ENCODE measurements at regions not wholly inside any gene's neighbourhood (a gene's known extent, or its start where the extent isn't known, plus 50 kb on each side); places are given as distances from the start of the nearest gene placed in this dataset.

DNA sequence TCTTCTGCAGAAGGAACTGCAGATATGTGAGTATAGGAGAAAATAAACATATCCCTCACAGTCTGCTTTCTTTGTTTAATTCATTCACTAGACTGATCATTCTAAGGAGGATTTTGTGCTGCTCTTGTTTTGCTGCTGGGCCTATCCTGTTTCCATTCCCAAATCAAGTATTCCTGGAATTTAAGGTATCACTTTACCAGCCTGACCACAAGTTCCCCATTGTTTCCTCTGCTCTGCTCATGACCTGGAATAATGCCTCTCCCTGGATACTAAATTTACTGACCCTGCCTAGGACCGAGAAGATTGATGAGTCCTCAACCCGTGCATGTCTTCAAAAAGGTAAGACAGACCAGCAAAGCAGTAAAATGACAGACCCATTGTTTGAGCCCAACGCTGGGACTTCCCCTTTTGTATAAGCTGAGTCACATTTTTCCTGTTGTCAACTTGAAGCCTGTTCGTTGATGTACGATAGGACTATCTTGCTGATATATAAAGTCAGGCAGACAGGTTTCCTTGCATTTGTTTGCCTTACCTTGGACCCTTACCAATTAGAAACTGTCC, 85.5 kb upstream of the TET2 start:
- WGBS, 2 donors = 9 to 12% methylated on average over 5 of the region's 5 CpGs
- TF ChIP-seq, protein P1, sequence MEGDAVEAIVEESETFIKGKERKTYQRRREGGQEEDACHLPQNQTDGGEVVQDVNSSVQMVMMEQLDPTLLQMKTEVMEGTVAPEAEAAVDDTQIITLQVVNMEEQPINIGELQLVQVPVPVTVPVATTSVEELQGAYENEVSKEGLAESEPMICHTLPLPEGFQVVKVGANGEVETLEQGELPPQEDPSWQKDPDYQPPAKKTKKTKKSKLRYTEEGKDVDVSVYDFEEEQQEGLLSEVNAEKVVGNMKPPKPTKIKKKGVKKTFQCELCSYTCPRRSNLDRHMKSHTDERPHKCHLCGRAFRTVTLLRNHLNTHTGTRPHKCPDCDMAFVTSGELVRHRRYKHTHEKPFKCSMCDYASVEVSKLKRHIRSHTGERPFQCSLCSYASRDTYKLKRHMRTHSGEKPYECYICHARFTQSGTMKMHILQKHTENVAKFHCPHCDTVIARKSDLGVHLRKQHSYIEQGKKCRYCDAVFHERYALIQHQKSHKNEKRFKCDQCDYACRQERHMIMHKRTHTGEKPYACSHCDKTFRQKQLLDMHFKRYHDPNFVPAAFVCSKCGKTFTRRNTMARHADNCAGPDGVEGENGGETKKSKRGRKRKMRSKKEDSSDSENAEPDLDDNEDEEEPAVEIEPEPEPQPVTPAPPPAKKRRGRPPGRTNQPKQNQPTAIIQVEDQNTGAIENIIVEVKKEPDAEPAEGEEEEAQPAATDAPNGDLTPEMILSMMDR (IDR thresholded peaks at IDR 0.05; ENCODE audit: control extremely low read depth, extremely low read depth) = no peak

DNA sequence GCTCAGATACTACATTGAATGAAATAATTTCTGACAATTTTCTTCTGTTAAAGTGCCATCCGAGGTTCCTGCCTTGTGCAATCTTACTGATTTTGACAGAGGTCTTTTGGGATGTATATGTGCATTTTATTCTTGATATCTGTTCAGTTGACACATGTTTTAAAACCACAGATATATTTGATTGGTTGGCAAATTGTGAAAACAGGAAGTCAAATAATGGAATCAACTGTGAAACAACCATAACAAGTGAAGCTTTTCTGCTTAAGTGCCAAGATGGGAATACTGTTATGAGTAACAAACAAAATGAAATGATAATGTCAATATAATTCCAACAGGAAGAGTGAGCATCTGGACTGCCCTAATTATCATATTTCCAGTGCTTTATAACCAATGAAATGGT, 84.9 kb upstream of the TET2 start:
- Histone ChIP-seq H3K9me3 (ENCODE audit: control insufficient read depth in 4 of 4, insufficient read depth in 3 of 4, low read length in 3 of 4) (no peaks in the 10 kb centered on the region), H3K27ac (ENCODE audit: low read depth in 1 of 2, low read length in 1 of 2) (no peak overlapping the region), H3K4me3 (no peak overlapping the region), H3K9ac (ENCODE audit: insufficient read depth in 1 of 2, low read length in 2 of 2) (no peak overlapping the region), H3K36me3 (ENCODE audit: control insufficient read depth in 4 of 4, insufficient read depth in 4 of 4, low read length in 4 of 4) (no peaks in the 10 kb centered on the region), H3K27me3 (ENCODE audit: control insufficient read depth in 3 of 3, insufficient read depth in 3 of 3, low read length in 2 of 3) (peaks cover 0 to 2% (median 0%) of the 10 kb centered on the region in 3 donors), H3K4me1 (ENCODE audit: control insufficient read depth in 5 of 5, insufficient read depth in 5 of 5, low read length in 5 of 5) (peaks cover 0 to 11% (median 2%) of the 10 kb centered on the region in 5 donors)
- TF ChIP-seq, protein P1 (IDR thresholded peaks at IDR 0.05; ENCODE audit: control extremely low read depth, extremely low read depth) = no peak
- DNase-seq (peak in 1 of 3 donors; percentile 29), ATAC-seq (ENCODE audit: insufficient read depth, low FRiP score) (no peak)
- 3 to 26% methylated on average over 1 of the region's 1 CpG for WGBS, 2 donors

More for the DNA sequence above, 85.5 kb upstream of the TET2 start:
- DNase-seq = peak in 2 of 3 donors; percentile 41 to 63
- no peak overlapping the region for H3K4me3 ChIP-seq
- no peaks in the 10 kb centered on the region for H3K36me3 ChIP-seq (ENCODE audit: control insufficient read depth in 4 of 4, insufficient read depth in 4 of 4, low read length in 4 of 4)
- H3K4me1 ChIP-seq (ENCODE audit: control insufficient read depth in 5 of 5, insufficient read depth in 5 of 5, low read length in 5 of 5) = peaks cover 0 to 9% (median 0%) of the 10 kb centered on the region in 5 donors
- H3K9ac ChIP-seq (ENCODE audit: insufficient read depth in 1 of 2, low read length in 2 of 2) = no peak overlapping the region
- H3K27me3 ChIP-seq (ENCODE audit: control insufficient read depth in 3 of 3, insufficient read depth in 3 of 3, low read length in 2 of 3) = peaks cover 0 to 2% (median 0%) of the 10 kb centered on the region in 3 donors
- peak; percentile 38 for ATAC-seq (ENCODE audit: insufficient read depth, low FRiP score)
- H3K9me3 ChIP-seq (ENCODE audit: control insufficient read depth in 4 of 4, insufficient read depth in 3 of 4, low read length in 3 of 4) = no peaks in the 10 kb centered on the region
- H3K27ac ChIP-seq (ENCODE audit: low read depth in 1 of 2, low read length in 1 of 2) = peak overlapping the region in 1 of 2 donors; percentile 67

DNA sequence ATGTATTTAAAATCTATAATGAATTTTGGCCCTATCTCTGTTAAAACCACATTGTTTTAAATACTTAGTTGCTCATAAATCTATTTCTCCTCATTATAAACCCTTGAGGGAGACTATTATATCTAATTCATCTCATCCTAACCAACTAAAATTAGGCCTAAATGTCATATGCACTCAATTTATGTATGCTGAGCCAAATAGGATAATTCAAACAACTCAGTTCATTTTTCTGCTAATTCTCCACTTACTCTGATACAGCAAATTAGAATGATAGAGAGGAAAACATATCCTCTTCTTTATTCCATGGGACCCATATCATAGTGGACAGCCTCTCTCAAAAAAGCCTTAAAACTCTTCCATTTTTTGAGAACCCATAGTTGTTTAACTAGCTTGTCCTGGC, 80.3 kb upstream of the TET2 start:
- H3K9me3 ChIP-seq (ENCODE audit: control insufficient read depth in 4 of 4, insufficient read depth in 3 of 4, low read length in 3 of 4) = no peaks in the 10 kb centered on the region
- H3K4me3 ChIP-seq = no peak overlapping the region
- TF ChIP-seq, protein P1 (IDR thresholded peaks at IDR 0.05; ENCODE audit: control extremely low read depth, extremely low read depth) = no peak
- H3K27ac ChIP-seq (ENCODE audit: low read depth in 1 of 2, low read length in 1 of 2) = no peak overlapping the region
- DNase-seq (peak in 2 of 3 donors; percentile 58 to 67), ATAC-seq (ENCODE audit: insufficient read depth, low FRiP score) (no peak)
- H3K36me3 ChIP-seq (ENCODE audit: control insufficient read depth in 4 of 4, insufficient read depth in 4 of 4, low read length in 4 of 4) = no peaks in the 10 kb centered on the region
- peaks cover 0 to 28% (median 8%) of the 10 kb centered on the region in 5 donors for H3K4me1 ChIP-seq (ENCODE audit: control insufficient read depth in 5 of 5, insufficient read depth in 5 of 5, low read length in 5 of 5)
- peaks cover 0 to 2% (median 0%) of the 10 kb centered on the region in 3 donors for H3K27me3 ChIP-seq (ENCODE audit: control insufficient read depth in 3 of 3, insufficient read depth in 3 of 3, low read length in 2 of 3)
- no peak overlapping the region for H3K9ac ChIP-seq (ENCODE audit: insufficient read depth in 1 of 2, low read length in 2 of 2)

DNA sequence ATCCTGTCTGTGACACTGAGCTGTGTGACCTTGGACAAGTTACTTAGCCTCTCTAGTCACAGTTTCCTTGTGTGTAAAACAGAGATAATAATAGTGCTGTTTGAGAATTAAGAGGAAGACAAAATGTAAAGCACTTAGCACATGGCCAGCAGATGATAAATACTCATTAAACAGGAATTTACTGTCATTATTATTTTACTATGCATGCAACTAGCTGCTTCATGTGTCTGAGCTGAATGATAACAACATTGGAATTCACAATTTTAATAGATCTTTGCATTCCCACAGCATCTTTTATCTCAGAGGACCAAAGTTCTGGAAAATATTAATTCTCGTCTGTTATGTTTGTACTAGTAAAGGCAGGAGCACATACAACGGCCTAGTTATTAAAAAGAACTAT, 79.2 kb upstream of the TET2 start:
- H3K36me3 ChIP-seq (ENCODE audit: control insufficient read depth in 4 of 4, insufficient read depth in 4 of 4, low read length in 4 of 4) = no peaks in the 10 kb centered on the region
- H3K27me3 ChIP-seq (ENCODE audit: control insufficient read depth in 3 of 3, insufficient read depth in 3 of 3, low read length in 2 of 3) = peaks cover 0 to 2% (median 0%) of the 10 kb centered on the region in 3 donors
- no peak overlapping the region for H3K27ac ChIP-seq (ENCODE audit: low read depth in 1 of 2, low read length in 1 of 2)
- TF ChIP-seq, protein P1 (IDR thresholded peaks at IDR 0.05; ENCODE audit: control extremely low read depth, extremely low read depth) = no peak
- ATAC-seq (ENCODE audit: insufficient read depth, low FRiP score) (no peak), DNase-seq (peak in 2 of 3 donors; percentile 30 to 31)
- WGBS, 2 donors = 78 to 91% methylated on average over 2 of the region's 2 CpGs
- no peak overlapping the region for H3K9ac ChIP-seq (ENCODE audit: insufficient read depth in 1 of 2, low read length in 2 of 2)
- peaks cover 0 to 28% (median 8%) of the 10 kb centered on the region in 5 donors for H3K4me1 ChIP-seq (ENCODE audit: control insufficient read depth in 5 of 5, insufficient read depth in 5 of 5, low read length in 5 of 5)
- no peak overlapping the region for H3K4me3 ChIP-seq
- H3K9me3 ChIP-seq (ENCODE audit: control insufficient read depth in 4 of 4, insufficient read depth in 3 of 4, low read length in 3 of 4) = no peaks in the 10 kb centered on the region

All from lung (tissue), 11 donors.